C4-2B (cell line): ENCODE measurements at regions not wholly inside any gene's neighbourhood (a gene's known extent, or its start where the extent isn't known, plus 50 kb on each side); places are given as distances from the start of the nearest gene placed in this dataset.

ENCODE experiments used
- H3K27ac ChIP-seq: fragments of 450-650 bp; 2 replicates; pipeline ENCODE4 v1.5.1; 2017
- ZFX ChIP-seq: fragments of 450-650 bp; IDR thresholded peaks from 2 replicates; pipeline ENCODE4 v1.6.1; 2017
- TF ChIP-seq, protein P1 (sequence below): fragments of 450-650 bp; conservative IDR thresholded peaks from 2 replicates; pipeline ENCODE4 v1.5.1; 2017; ENCODE audit warnings: mild to moderate bottlenecking

DNA sequence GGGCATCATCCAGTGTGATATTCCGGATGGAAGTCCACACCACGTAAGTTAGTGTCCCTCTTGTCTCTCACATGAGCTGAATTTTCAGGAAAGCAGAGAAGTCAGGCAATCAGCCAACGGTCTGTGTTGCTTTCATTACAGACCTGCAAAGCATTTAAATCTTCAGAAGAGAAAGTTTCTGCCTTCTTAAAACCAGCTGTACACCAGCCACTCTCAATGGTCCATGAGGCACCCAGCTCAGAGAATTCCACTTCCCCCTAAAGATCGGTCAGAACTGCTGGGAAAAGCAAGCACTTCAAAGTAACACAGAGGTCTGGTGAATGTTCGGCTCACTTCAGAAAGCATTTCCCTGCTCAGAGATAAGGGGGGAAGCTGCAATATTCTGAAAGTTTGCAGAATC lies 903.7 kb downstream of the EPHA3 start:
- TF ChIP-seq ZFX: no peak
- TF ChIP-seq, protein P1, sequence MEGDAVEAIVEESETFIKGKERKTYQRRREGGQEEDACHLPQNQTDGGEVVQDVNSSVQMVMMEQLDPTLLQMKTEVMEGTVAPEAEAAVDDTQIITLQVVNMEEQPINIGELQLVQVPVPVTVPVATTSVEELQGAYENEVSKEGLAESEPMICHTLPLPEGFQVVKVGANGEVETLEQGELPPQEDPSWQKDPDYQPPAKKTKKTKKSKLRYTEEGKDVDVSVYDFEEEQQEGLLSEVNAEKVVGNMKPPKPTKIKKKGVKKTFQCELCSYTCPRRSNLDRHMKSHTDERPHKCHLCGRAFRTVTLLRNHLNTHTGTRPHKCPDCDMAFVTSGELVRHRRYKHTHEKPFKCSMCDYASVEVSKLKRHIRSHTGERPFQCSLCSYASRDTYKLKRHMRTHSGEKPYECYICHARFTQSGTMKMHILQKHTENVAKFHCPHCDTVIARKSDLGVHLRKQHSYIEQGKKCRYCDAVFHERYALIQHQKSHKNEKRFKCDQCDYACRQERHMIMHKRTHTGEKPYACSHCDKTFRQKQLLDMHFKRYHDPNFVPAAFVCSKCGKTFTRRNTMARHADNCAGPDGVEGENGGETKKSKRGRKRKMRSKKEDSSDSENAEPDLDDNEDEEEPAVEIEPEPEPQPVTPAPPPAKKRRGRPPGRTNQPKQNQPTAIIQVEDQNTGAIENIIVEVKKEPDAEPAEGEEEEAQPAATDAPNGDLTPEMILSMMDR: no peak
- no peak overlapping the region for H3K27ac ChIP-seq

DNA sequence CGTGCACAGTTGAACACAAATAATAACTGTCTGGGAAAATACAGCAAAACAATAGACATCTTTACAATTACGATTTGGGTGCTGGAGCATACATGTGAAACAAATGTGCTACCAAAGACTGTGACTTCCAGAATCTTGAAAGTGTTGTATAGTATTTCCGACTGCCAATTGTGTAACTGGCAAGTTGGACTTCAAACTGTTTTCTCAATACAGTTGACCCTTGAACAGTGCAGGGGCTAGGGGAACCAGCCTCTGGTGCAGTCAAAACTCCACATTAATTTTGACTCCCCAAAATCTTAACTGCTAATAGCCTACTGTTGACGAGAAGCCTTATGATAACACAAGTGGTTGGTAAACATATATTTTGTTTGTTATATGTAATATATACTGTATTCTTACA lies 904.2 kb downstream of the EPHA3 start:
- TF ChIP-seq, protein P1: no peak
- no peak for TF ChIP-seq ZFX
- no peak overlapping the region for H3K27ac ChIP-seq

GRCh38 chr3:90011996-90012395 lies 904.6 kb downstream of the EPHA3 start:
- H3K27ac ChIP-seq: no peak overlapping the region
- TF ChIP-seq ZFX: no peak
- TF ChIP-seq, protein P1: no peak

DNA sequence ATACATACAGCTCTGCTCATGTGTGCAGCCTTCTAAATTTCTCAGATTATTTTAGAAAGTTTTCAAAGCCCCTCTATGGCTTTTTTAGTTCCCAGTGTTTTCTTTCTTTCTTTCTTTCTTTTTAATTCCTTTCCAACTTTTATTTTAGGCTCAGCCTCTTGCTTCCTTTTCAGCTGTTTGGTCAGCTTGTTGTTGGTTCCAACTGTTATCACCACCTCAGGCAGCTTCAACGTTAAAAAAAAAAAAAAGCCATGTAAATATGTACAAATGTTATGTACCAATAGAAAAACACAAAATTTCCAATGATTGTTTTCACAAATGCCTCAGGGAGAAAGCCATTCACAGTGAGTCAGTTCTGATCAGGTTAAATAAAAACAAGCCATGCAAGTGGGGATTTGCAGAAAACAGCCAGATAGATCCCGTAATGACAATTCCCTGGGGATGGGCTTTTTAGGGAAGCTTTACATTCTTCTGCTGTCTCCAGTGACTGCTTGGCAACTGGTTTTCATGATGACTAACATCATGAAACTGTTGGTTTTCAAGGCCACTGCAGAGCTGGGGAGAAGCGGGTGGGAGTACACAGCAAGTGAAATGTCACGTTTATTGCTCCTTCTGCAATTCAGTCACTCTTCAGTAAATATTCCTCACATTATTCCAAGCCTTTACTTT lies 908.4 kb downstream of the EPHA3 start:
- TF ChIP-seq, protein P1: no peak
- TF ChIP-seq ZFX: no peak
- H3K27ac ChIP-seq: no peak overlapping the region

DNA sequence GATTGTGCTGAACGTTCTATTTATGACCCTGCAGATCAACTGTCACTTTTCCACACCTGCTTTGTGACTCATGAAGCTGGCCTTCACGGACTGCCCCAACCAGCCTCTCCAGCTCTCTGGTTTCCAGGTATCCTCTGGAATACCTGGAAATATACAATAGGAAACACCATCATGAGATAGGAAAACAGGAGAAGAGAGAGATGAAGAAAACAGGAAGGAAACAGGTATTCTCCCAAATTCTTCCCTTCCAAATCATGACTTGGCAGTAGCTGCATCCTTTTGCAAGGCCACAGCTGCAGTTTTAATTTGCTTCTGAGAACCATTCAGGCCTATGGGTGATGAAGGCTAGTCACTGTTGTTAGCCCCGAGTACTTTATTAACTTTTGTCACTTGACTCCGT lies 909.1 kb downstream of the EPHA3 start:
- TF ChIP-seq, protein P1: no peak
- TF ChIP-seq ZFX: no peak

GRCh38 chr3:90018779-90019178 lies 911.4 kb downstream of the EPHA3 start:
- no peak overlapping the region for H3K27ac ChIP-seq
- TF ChIP-seq, protein P1: no peak
- no peak for TF ChIP-seq ZFX

More for the DNA sequence above, 909.1 kb downstream of the EPHA3 start:
- H3K27ac ChIP-seq: no peak overlapping the region

GRCh38 chr3:90025019-90025418 lies 917.6 kb downstream of the EPHA3 start:
- no peak for TF ChIP-seq ZFX
- TF ChIP-seq, protein P1: no peak

More at GRCh38 chr3:90025019-90025418, 917.6 kb downstream of the EPHA3 start:
- no peak overlapping the region for H3K27ac ChIP-seq
